Astrocyte of the cerebellum (primary cell): ENCODE measurements at regions not wholly inside any gene's neighbourhood (a gene's known extent, or its start where the extent isn't known, plus 50 kb on each side); places are given as distances from the start of the nearest gene placed in this dataset.

ENCODE experiments used
- DNase-seq: peaks from one replicate; pipeline ENCODE4 v3.0.0-alpha.2; 2011; ENCODE audit warnings: low read depth
- H3K4me3 ChIP-seq: 2 replicates; pipeline ENCODE4 v1.5.1; 2011; ENCODE audit warnings: mild to moderate bottlenecking, low read depth, low read length, moderate library complexity
- in situ Hi-C: cut with HindIII; loops from 2 replicates; pipeline ENCODE4 v1.10.0; 2017; ENCODE audit warnings: low sequenced_read_pairs
- TF ChIP-seq, protein P1 (sequence below): IDR thresholded peaks from 2 replicates; pipeline ENCODE4 v1.5.1; 2012; ENCODE audit warnings: low read length, low read depth, moderate library complexity, mild to moderate bottlenecking; ENCODE audit errors: missing control alignments

DNA sequence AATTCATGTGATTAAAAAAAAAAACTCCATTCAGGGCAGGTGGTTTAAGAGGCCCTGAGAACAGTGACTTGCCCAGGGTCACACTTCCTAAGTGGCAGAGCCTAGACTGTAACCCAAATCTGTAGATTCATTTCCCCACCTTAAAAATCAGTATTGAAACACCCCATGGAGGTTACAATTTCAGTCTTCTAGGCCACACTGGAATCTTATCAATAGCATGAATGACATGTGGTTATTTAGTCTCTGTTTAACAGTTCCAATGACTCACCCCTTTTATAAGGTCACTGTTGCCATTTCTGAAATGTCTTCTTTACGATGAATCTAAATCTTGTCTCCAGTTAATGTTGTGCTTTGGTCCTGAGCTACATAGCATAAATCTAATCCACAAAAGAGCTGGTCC lies 262.3 kb upstream of the GRIP1 start:
- in situ Hi-C loops, result no loop called here
- no peak overlapping the region for H3K4me3 ChIP-seq
- DNase-seq, result no peak
- TF ChIP-seq, protein P1, sequence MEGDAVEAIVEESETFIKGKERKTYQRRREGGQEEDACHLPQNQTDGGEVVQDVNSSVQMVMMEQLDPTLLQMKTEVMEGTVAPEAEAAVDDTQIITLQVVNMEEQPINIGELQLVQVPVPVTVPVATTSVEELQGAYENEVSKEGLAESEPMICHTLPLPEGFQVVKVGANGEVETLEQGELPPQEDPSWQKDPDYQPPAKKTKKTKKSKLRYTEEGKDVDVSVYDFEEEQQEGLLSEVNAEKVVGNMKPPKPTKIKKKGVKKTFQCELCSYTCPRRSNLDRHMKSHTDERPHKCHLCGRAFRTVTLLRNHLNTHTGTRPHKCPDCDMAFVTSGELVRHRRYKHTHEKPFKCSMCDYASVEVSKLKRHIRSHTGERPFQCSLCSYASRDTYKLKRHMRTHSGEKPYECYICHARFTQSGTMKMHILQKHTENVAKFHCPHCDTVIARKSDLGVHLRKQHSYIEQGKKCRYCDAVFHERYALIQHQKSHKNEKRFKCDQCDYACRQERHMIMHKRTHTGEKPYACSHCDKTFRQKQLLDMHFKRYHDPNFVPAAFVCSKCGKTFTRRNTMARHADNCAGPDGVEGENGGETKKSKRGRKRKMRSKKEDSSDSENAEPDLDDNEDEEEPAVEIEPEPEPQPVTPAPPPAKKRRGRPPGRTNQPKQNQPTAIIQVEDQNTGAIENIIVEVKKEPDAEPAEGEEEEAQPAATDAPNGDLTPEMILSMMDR, result no peak

DNA sequence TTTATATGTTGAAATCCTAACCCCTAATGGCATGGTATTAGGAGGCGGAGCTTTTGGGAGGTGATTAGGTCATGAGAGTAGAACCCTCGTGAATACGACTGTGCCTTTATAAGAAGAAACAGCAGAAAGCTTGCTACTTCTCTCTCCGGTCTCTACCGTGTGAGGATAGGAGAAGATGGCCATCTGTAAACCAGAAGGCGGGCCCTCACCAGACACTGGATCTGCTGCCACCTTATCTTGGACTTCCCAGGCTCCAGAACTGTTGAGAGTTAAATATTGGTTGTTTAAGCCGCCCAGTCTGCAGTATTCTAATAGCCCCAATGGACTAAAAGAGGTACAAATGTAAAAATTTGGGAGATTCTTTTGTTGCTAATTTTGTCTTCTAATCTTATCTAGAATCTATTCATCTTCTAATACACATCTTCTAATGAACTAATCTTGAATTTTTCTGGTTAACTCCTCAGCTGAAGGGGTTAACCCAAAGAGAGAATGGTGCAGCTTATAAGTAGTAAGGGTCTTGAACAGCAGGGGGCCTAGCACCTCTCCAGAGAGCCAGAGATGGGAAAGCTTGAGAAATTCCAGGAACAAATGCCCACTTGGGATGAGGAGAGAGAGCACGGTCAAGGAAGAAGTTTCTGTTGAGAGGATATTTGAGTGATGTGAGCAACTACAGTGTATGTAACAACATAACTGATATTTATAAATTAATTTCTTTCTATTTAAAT lies 264.0 kb upstream of the GRIP1 start:
- in situ Hi-C loops, result no loop called here
- TF ChIP-seq, protein P1, result no peak
- no peak for DNase-seq

DNA sequence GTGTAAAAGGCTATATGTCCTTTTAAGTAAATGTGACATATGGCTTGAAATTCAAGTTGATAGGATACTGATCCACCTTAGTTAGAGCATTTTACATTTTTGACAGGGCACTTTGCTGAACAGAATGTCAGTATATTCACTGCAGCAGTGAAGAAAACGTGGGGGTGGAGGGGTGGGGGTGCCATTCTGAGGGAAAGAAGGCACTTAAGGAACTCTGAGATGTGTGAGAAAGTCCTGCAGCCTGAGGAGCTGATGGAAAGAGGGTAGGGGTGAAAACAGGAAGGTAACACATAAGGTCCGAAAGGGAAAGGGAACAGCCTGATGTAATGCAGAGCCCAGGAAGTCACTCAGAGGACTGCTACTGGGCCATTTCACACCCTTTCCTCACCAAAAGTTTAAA lies 265.5 kb upstream of the GRIP1 start:
- TF ChIP-seq, protein P1, result no peak
- in situ Hi-C loops, result no loop called here
- H3K4me3 ChIP-seq, result no peak overlapping the region

More for the DNA sequence above, 264.0 kb upstream of the GRIP1 start:
- no peak overlapping the region for H3K4me3 ChIP-seq

DNA sequence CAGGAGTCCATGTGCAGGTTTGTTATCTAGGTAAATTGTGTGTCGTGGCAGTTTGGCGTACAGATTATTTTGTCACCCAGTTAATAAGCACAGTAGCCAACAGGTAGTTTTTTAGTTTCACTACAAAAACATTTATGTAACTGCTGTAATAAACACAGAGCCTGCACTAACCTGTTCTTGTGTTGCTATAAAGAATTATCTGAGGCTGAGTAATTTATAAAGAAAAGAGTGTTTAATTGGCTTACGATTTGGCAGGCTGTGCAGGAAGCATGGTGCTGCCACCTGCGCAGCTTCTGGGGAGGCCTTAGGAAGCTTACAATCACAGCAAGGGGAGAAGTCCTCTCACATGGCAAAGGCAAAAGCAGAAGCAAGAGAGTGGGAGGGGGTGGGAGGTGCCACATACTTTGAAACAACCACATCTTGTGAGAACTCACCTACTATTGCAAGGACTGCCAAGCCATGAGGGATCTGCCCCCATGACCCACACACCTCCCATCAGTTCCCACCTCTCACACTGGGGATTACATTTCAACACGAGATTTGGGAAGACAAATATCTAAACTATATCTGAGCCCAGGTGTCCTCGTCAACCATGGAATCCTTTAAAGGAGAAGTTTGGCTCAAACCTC lies 266.4 kb upstream of the GRIP1 start:
- no peak for DNase-seq
- in situ Hi-C loops, result no loop called here
- TF ChIP-seq, protein P1, result no peak

More for the DNA sequence above, 265.5 kb upstream of the GRIP1 start:
- DNase-seq, result no peak

DNA sequence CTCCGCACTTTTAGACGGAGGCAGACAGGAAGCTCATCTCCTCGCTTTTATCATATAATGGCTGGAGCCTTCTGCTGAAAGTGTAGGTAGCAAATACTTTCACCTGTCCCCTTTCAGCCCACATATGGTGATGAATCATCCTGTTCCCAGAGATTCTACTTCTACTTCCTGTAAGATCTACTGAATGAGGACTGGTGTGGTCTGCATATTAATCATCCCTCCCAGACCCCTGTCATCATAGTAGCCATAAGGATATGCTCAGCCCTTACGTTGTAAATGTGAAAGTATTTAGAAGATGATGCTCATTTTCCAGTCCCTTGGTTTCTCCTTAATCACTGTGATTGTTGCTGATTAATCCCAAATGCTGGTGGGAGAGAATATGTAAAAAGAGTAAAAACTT lies 268.2 kb upstream of the GRIP1 start:
- H3K4me3 ChIP-seq, result no peak overlapping the region
- in situ Hi-C loops, result no loop called here
- TF ChIP-seq, protein P1, result no peak
- no peak for DNase-seq

More for the DNA sequence above, 266.4 kb upstream of the GRIP1 start:
- no peak overlapping the region for H3K4me3 ChIP-seq

DNA sequence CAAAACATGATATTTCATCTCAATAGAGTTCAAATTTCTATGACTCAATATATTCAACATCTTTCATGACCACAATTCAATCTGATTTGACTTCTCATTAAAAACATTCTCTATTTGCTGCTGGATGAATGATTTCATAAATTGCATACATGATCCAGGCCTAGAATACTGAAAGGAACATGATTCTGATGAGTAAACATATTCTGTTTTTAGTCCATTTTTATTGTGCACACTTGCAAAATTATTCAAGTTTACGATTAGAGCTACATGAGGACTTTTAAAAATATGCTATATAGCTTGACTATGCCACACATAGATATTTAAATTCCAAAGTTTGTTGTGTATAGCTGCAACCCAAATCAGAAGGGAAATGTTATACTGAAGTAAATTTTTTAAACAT lies 273.8 kb upstream of the GRIP1 start:
- no peak for DNase-seq
- TF ChIP-seq, protein P1, result no peak
- H3K4me3 ChIP-seq, result no peak overlapping the region
- in situ Hi-C loops, result no loop called here
